ENCODE measurements at regions not wholly inside any gene's neighbourhood (a gene's known extent, or its start where the extent isn't known, plus 50 kb on each side); places are given as distances from the start of the nearest gene placed in this dataset.
"Not testable (repeated sequence)": the region's sequence is repeated elsewhere in the genome, so short reads cannot be mapped to it uniquely, and the experiment has no call there.

- H3K27ac ChIP-seq: no peak overlapping the region
- TF ChIP-seq CTCF (conservative IDR thresholded peaks at IDR 0.05): no peak
Measured at GRCh38 chr16:80902306-80903110, 98.1 kb upstream of the CDYL2 start.

- H3K27ac ChIP-seq: peak overlapping the region; percentile 75
- TF ChIP-seq CTCF (conservative IDR thresholded peaks at IDR 0.05): no peak
Measured at GRCh38 chr16:80900593-80900954, 96.2 kb upstream of the CDYL2 start.

GRCh38 chr16:80899809-80900592 is 95.6 kb upstream of the CDYL2 start:
- peak overlapping the region; percentile 75 for H3K27ac ChIP-seq
- TF ChIP-seq CTCF (conservative IDR thresholded peaks at IDR 0.05): no peak

- no peak overlapping the region for H3K27ac ChIP-seq
- TF ChIP-seq CTCF (conservative IDR thresholded peaks at IDR 0.05): no peak
Measured at GRCh38 chr16:80896776-80897175, 92.4 kb upstream of the CDYL2 start.

GRCh38 chr16:80894091-80894490 is 89.7 kb upstream of the CDYL2 start:
- TF ChIP-seq CTCF (conservative IDR thresholded peaks at IDR 0.05): no peak
- H3K27ac ChIP-seq: no peak overlapping the region

- no peak overlapping the region for H3K27ac ChIP-seq
- TF ChIP-seq CTCF (conservative IDR thresholded peaks at IDR 0.05): no peak
Measured at GRCh38 chr16:80893686-80894085, 89.3 kb upstream of the CDYL2 start.

GRCh38 chr16:80892395-80892794 is 88.0 kb upstream of the CDYL2 start:
- not testable (repeated sequence) for H3K27ac ChIP-seq
